Hepatocyte (in vitro differentiated cells): ENCODE measurements at regions not wholly inside any gene's neighbourhood (a gene's known extent, or its start where the extent isn't known, plus 50 kb on each side); places are given as distances from the start of the nearest gene placed in this dataset.

ENCODE experiments used
- EZH2 ChIP-seq: fragments of 200-600 bp; sonication (generic); IDR thresholded peaks from 2 replicates; pipeline ENCODE4 v1.6.1; 2016; ENCODE audit warnings: antibody characterized with exemption, mild to moderate bottlenecking, borderline replicate concordance
- EZH2phosphoT487 ChIP-seq: fragments of 200-600 bp; sonication (generic); IDR thresholded peaks from one replicate; pipeline ENCODE4 v1.6.1; 2018; ENCODE audit warnings: antibody characterized with exemption, mild to moderate bottlenecking, low read depth, moderate library complexity; ENCODE audit not compliant: unreplicated experiment, severe bottlenecking
- TF ChIP-seq, protein P1 (sequence below): fragments of 200-600 bp; sonication (generic); IDR thresholded peaks from 2 replicates; pipeline ENCODE4 v1.5.1; 2016; ENCODE audit warnings: antibody characterized with exemption, mild to moderate bottlenecking; ENCODE audit not compliant: poor library complexity

DNA sequence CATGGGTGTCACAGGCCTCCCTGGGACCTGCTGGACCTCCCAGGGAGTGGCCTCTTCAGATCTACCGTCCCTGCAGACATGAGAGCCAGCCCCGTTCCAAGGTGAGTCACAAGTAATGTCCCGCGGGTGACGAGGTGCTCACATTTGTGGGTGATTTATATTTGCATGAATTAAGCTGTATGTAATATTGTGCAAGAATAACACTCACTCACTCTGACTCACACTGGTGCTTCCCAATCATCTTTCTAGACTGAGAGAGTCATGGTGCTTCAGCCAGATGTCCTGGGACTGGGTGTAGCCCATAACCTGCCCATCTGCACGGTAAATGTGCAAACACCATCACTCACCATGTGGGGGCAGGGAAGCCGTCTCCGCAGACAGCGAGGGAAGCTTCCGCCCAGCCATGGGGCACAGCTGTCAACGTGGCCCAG is 347.5 kb upstream of the SALL3 start:
- TF ChIP-seq EZH2phosphoT487, result no peak
- TF ChIP-seq, protein P1, sequence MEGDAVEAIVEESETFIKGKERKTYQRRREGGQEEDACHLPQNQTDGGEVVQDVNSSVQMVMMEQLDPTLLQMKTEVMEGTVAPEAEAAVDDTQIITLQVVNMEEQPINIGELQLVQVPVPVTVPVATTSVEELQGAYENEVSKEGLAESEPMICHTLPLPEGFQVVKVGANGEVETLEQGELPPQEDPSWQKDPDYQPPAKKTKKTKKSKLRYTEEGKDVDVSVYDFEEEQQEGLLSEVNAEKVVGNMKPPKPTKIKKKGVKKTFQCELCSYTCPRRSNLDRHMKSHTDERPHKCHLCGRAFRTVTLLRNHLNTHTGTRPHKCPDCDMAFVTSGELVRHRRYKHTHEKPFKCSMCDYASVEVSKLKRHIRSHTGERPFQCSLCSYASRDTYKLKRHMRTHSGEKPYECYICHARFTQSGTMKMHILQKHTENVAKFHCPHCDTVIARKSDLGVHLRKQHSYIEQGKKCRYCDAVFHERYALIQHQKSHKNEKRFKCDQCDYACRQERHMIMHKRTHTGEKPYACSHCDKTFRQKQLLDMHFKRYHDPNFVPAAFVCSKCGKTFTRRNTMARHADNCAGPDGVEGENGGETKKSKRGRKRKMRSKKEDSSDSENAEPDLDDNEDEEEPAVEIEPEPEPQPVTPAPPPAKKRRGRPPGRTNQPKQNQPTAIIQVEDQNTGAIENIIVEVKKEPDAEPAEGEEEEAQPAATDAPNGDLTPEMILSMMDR, result no peak
- no peak for TF ChIP-seq EZH2
